GM10266 (cell line): ENCODE measurements at regions not wholly inside any gene's neighbourhood (a gene's known extent, or its start where the extent isn't known, plus 50 kb on each side); places are given as distances from the start of the nearest gene placed in this dataset.
"Not testable (repeated sequence)": the region's sequence is repeated elsewhere in the genome, so short reads cannot be mapped to it uniquely, and the experiment has no call there.

Source experiments
- DNase-seq: peaks from one replicate; pipeline ENCODE4 v3.0.0; 2012; ENCODE audit errors: extremely low spot score
- TF ChIP-seq, protein P1 (sequence below): IDR thresholded peaks from 2 replicates; pipeline ENCODE4 v1.5.1; 2012; ENCODE audit warnings: mild to moderate bottlenecking, low read depth; ENCODE audit not compliant: control insufficient read depth, insufficient read depth; ENCODE audit errors: missing control alignments

- TF ChIP-seq, protein P1, sequence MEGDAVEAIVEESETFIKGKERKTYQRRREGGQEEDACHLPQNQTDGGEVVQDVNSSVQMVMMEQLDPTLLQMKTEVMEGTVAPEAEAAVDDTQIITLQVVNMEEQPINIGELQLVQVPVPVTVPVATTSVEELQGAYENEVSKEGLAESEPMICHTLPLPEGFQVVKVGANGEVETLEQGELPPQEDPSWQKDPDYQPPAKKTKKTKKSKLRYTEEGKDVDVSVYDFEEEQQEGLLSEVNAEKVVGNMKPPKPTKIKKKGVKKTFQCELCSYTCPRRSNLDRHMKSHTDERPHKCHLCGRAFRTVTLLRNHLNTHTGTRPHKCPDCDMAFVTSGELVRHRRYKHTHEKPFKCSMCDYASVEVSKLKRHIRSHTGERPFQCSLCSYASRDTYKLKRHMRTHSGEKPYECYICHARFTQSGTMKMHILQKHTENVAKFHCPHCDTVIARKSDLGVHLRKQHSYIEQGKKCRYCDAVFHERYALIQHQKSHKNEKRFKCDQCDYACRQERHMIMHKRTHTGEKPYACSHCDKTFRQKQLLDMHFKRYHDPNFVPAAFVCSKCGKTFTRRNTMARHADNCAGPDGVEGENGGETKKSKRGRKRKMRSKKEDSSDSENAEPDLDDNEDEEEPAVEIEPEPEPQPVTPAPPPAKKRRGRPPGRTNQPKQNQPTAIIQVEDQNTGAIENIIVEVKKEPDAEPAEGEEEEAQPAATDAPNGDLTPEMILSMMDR = peak; percentile 37
- DNase-seq = no peak
Measured at GRCh38 chr1:83497563-83497962, 501.4 kb downstream of the TTLL7 start.

DNA sequence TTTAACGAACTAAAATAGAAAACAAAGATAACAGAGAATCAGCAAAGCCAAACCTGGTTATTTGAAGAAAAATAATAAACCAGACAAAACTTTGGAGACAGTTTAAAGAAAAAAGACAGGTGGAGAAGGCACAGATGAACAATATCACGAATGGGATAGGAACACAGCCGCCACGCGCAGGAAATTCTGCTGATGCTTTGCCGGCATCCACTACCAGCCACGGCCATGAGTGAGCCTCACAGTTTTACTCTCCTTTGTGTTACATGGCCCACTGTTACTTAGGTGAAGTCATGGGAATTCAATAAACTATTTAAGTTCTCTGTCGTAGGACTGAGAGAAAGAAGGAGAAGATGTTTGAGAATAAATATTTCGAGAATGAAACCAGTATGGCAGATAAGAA lies 503.4 kb downstream of the TTLL7 start:
- TF ChIP-seq, protein P1 = no peak
- DNase-seq = no peak

DNA sequence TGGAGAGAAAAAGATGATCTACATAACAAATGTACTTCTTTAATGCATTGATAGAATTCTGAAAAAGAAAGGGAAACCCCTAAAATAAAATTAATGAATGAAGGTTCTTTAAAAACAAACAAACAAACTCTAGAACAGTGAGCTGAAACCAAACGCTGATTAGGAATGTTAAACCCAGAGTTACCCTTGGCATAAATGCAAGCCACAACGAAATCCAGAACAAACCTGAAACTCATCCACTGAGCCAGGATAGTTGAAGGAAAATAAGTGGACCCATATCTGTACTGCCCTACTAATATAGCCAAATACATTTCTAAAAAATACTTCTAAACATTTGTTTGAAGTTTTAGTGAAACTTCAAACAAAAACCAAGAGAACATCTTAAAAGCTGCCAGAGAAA lies 505.3 kb downstream of the TTLL7 start:
- TF ChIP-seq, protein P1 = no peak
- no peak for DNase-seq

GRCh38 chr1:83491930-83492329 lies 507.0 kb downstream of the TTLL7 start:
- no peak for DNase-seq
- TF ChIP-seq, protein P1 = no peak

GRCh38 chr1:83490988-83491387 lies 507.9 kb downstream of the TTLL7 start:
- DNase-seq = no peak
- TF ChIP-seq, protein P1 = no peak

- not testable (repeated sequence) for DNase-seq
Measured at GRCh38 chr1:83488105-83488504, 510.8 kb downstream of the TTLL7 start.

- DNase-seq = not testable (repeated sequence)
Measured at GRCh38 chr1:83487460-83487859, 511.5 kb downstream of the TTLL7 start.

DNA sequence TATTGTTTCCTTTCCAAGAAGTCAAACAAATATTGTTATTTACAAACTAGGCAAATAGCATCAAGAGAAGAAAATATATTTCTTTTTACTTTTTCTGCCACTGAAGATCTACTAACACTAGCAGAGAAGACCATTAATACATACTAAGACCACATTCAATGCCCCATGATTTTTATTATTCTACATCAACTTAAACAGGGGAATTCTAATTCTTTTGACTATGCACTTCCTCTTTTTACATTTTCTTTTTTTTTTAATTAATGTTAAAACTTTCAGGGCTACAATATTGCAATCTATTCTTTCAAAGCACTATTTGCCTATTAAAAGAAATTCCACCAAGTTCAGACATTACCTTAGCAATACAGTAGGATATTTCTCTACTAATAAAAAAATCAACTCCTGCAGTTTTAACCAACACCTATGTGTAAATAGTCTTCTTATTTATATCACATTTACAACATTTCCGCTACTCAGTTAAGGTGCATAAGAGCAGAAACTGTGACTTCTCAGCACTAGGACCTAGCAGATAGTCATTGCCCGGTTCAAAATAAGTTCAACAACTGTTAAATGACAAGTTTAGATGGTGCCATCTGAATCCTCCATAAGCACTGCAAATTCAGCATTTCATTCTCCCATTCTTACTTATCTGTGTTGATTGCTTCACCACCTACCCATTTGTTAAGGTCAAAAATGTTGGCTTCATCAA lies 513.5 kb downstream of the TTLL7 start:
- not testable (repeated sequence) for DNase-seq

GRCh38 chr1:83481284-83481683 lies 517.6 kb downstream of the TTLL7 start:
- DNase-seq = not testable (repeated sequence)

- not testable (repeated sequence) for DNase-seq
Measured at GRCh38 chr1:83479591-83480239, 519.2 kb downstream of the TTLL7 start.

DNA sequence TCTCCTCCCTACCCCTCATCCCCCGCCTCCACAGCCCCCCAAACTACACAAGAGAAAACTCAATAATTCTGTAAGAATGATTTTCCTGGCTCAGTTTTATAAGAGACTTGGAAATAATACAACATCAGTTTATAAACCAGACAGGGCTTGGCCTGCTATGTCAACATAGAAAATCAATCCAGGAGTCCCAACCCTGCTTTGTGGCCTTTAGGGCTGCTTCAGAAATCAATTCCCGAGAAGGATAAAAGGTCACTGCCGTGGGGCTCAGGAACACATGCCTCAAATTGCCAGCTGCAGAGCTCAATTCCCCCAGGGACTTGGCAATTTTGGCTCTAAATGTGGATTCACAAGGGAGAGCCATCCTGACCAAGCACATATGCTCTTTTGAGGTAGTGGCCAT lies 520.8 kb downstream of the TTLL7 start:
- DNase-seq = not testable (repeated sequence)

- not testable (repeated sequence) for DNase-seq
Measured at GRCh38 chr1:83476518-83476917, 522.4 kb downstream of the TTLL7 start.

DNA sequence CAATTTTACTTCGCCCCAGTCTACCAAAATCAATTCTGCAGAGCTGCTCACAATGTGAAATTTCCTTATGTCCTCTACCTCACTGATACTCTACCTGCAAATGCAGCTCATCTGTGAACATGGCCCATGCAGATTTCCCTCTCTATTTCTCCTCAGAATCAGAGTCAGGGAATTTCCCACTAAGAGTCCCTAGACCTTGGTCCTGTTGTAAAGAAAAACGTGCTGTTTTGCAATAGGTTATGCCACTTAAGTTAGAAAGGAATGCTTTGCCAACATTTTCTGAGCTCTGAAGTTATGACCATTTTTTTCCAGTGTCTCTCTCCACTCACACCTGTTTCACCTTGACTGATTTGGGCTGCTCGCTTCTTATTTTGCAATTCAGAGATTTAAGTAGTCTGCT lies 524.0 kb downstream of the TTLL7 start:
- not testable (repeated sequence) for DNase-seq

GRCh38 chr1:83473986-83474385 lies 524.9 kb downstream of the TTLL7 start:
- not testable (repeated sequence) for DNase-seq

GRCh38 chr1:83472066-83472465 lies 526.9 kb downstream of the TTLL7 start:
- DNase-seq = not testable (repeated sequence)
